Tibial nerve (tissue), 3 donors: ENCODE measurements at regions not wholly inside any gene's neighbourhood (a gene's known extent, or its start where the extent isn't known, plus 50 kb on each side); places are given as distances from the start of the nearest gene placed in this dataset.

ENCODE experiments used
- POLR2A ChIP-seq, 2 donors: fragments of 450-650 bp; IDR thresholded peaks; one replicate each; pipeline ENCODE4 v1.6.1; 2017; ENCODE audit warnings: antibody characterized with exemption in 2 of 2, mild to moderate bottlenecking in 2 of 2, moderate library complexity in 2 of 2
- TF ChIP-seq, protein P1 (sequence below), 5 experiments: fragments of 200-600 bp in 3 of 5; fragments of 450-650 bp in 2 of 5; sonication (generic) in 3 of 5; IDR thresholded peaks; one replicate each; pipeline ENCODE4 v1.5.1; 2016 to 2019; ENCODE audit warnings: antibody characterized with exemption in 5 of 5, mild to moderate bottlenecking in 3 of 5, moderate library complexity in 2 of 5

- TF ChIP-seq, protein P1, sequence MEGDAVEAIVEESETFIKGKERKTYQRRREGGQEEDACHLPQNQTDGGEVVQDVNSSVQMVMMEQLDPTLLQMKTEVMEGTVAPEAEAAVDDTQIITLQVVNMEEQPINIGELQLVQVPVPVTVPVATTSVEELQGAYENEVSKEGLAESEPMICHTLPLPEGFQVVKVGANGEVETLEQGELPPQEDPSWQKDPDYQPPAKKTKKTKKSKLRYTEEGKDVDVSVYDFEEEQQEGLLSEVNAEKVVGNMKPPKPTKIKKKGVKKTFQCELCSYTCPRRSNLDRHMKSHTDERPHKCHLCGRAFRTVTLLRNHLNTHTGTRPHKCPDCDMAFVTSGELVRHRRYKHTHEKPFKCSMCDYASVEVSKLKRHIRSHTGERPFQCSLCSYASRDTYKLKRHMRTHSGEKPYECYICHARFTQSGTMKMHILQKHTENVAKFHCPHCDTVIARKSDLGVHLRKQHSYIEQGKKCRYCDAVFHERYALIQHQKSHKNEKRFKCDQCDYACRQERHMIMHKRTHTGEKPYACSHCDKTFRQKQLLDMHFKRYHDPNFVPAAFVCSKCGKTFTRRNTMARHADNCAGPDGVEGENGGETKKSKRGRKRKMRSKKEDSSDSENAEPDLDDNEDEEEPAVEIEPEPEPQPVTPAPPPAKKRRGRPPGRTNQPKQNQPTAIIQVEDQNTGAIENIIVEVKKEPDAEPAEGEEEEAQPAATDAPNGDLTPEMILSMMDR (IDR thresholded peaks at IDR 0.05), result no peak
- no peak for TF ChIP-seq POLR2A (IDR thresholded peaks at IDR 0.05)
Measured at GRCh38 chr5:60453186-60453976, 246.6 kb downstream of the DEPDC1B start.
